ENCODE measurements at regions not wholly inside any gene's neighbourhood (a gene's known extent, or its start where the extent isn't known, plus 50 kb on each side); places are given as distances from the start of the nearest gene placed in this dataset.

DNA sequence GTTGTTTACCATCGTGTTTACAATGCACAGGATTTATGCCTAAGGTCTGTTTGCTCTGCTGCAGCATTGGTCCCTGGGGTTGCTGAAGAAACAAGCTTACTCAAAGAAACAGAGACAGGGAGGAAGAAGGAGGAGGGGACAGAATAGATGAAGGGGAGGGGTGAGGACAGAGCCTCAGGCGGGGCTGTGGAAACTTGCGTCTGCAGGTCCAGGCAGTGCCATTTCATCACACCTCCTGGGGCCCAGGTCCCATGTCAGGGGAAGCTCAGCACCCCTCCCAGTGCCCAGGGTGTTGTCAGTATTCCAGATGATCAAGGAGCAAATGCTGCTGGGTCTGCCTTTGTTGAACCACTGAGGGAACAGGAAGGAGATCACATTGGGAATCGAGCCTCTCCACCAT, 1406.8 kb downstream of the TBC1D22A start:
- no peak for FAIRE-seq

DNA sequence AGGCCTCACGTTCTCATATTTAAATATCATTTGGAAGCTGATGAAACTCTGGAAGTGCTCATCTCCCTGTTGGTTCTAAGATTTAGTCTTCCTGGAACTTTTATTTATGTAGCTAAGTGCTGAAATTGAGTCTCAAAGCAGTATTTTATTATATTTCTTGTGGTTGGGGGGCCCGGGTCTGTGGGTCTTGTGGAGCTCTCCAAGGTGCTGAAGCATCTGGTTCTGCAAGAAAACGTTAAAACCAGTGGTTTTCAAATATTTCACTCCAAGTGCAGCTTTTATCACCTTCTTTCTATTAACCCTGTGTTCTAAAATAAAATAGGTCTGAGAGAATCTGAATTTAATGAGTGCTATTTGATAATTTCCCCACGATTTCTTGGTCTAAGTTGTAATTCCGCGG, 1404.8 kb downstream of the TBC1D22A start:
- no peak for FAIRE-seq

DNA sequence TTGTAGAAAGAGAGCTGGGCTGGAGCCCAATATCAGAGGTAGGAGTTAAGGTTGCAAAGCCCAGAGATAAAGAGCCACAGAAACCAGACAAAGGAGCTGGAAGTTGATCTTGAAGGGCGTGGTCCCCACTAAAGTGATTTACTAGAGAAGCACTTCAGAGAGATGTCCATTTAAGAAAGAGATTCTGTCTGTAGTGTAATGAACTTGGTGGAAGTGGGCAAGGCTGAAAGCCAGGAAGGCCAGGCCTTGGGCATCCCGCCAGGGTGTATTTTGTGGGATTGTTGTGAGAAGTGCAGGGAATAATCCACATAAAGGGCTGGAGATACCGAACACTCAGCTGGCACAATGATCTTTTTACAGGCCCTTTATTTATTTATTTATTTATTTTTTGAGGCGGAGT, 1398.8 kb downstream of the TBC1D22A start:
- no peak for FAIRE-seq

- no peak for FAIRE-seq
Observed at GRCh38 chr22:48157676-48158075, 1395.2 kb downstream of the TBC1D22A start.

- FAIRE-seq = no peak
Observed at GRCh38 chr22:48156603-48157355, 1394.3 kb downstream of the TBC1D22A start.

DNA sequence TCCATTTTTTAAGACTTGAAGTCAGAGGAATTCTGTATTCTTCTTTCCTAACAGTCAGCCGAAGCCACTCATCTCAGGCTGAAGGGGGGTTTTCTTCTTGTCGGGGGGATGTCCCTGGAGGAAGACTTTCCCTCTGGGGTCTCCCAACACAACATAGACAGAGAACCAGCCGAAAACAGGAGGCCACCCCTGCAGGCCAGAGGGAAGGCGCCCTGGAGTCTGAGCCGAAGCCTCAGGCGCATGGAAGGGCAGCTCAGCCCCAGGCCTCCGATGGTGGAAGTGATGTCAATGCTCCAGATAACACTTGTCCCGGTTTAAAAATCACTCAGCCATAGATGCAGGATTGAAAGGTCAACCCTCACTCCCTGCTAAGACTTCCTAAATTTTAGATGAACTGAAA, 1393.0 kb downstream of the TBC1D22A start:
- no peak for FAIRE-seq

- FAIRE-seq = no peak
Observed at GRCh38 chr22:48154943-48155240, 1392.4 kb downstream of the TBC1D22A start.

- no peak for FAIRE-seq
Observed at GRCh38 chr22:48154169-48154942, 1391.9 kb downstream of the TBC1D22A start.

DNA sequence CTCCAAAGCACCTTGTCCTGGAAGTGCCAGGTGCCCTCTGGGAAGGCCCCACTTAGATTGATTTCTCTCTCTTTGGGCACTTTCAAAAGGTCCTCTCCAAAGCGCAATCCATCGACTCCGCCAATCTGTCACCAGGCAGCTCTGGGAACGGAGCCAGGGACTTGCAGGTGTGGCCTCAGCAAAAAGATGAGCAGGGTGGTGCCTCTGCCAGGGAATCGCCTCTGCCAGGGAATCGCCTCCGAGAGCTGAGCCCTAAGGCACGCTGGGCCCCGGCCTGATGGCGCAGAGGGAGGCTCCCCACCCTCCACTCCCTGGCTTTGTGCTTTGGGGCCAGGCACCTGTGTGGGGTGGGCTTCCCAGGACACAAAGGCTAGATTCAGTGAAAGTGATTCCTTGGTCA, 1391.3 kb downstream of the TBC1D22A start:
- FAIRE-seq = no peak

- no peak for FAIRE-seq
Observed at GRCh38 chr22:48152916-48153315, 1390.5 kb downstream of the TBC1D22A start.

GRCh38 chr22:48152164-48152775, 1389.8 kb downstream of the TBC1D22A start:
- no peak for FAIRE-seq

GRCh38 chr22:48151641-48152040, 1389.2 kb downstream of the TBC1D22A start:
- FAIRE-seq = no peak

DNA sequence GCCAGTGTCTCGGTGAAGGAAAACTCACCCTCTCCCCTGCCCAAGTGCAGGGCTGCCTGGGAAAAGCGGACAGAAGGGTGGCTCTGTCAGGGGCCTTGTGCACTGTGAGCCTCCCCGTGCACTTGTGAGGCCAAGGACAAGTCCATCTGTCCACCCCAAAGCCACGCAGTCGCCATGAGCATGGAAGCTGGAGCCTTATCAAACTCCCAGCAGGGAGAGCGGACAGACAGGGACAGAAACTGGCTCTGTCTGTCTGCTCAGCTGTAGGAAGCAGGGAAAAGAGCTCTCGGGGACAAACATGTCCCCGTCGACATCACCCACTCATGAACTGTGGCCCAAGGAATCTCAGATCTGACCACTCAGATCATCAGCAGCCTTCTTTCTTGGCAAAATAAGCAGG, 1385.4 kb downstream of the TBC1D22A start:
- no peak for FAIRE-seq

GRCh38 chr22:48147404-48147803, 1385.0 kb downstream of the TBC1D22A start:
- FAIRE-seq = no peak

- FAIRE-seq = no peak
Observed at GRCh38 chr22:48146426-48146825, 1384.0 kb downstream of the TBC1D22A start.

DNA sequence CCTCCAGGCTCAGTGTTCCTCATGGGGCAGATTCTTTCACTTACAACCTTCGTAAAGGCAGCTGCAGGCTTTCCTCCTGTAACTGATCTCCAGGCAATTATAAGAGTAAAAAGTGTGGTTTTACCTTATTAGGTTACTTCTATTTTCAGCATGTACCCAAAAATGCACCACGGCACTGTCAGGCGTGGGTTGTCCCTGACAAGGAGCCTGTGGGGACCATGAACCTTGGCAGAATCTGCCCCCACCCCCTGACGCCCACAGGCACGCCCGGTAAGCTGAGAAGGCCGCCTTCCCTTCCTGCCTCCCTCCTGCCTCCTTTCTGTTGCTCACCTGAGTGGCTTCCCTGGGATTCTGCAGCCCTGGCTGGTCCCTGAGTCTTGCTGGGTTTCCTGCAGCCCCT, 1383.3 kb downstream of the TBC1D22A start:
- no peak for FAIRE-seq

DNA sequence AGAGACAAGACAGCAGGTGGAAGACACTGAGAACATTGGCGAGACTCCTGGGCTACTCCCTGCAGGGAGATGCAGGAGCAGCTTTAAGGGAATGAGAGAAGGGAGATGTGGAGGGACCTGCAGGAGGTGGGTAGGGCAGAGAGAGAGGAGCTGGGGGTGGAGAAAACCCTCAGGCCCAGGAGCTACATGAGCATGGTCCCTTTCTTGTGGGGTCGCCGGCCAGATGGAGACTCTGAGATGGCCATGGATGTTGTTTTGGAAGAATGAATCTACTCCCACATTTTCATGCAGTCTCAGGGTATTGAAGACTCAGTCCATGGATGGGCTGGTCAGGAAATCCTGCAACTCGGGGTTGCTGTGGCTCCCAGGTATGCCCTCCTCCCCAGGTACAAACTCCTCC, 1381.9 kb downstream of the TBC1D22A start:
- FAIRE-seq = no peak

- FAIRE-seq = no peak
Observed at GRCh38 chr22:48143856-48144255, 1381.4 kb downstream of the TBC1D22A start.

DNA sequence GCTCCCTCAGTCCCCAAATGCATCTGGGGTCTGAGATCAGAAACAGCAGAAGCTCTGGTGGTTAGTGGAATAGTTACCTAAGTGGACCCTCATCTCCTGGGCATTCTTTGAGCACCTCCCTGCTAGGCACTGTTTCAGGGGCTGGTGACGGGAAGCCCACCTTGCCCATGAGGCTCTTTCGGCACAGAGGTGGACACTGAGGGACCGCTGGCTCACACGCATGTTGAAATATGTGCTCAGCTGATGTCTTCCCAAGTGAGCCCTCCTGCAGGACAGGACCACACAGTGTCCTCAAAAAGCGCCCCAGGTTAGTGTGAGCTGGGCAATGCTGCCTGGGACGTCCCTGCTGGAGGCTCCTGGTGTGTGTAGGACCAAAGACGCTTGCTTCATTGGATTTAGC, 1379.9 kb downstream of the TBC1D22A start:
- no peak for FAIRE-seq

- FAIRE-seq = no peak
Observed at GRCh38 chr22:48141301-48141700, 1378.9 kb downstream of the TBC1D22A start.

DNA sequence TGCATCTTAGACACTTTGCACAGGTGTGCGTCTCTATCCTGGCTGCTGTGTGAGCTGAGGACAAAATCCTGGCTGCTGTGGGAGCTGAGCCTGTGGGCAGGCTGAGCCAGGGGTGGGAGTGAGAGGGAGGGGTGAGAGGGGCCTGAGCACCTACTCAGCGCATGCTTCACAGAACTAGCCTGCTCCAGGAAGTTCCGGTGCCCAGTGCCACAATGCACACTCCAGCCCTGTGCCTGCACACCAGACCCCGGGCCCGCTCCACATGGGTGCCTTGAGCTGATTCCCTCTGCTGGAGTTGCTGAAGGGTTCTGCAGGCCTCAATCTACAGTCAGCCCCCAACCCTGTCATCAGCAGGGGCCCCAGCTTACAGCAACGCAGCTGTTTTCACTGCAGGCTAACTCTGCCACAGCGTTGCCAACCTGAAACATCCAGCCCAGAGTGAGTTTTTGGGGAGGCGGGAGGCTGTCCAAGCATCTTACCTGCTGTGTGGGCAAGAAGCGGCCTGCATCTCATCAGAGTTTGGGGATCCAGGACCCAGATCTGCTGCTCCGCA, 1377.9 kb downstream of the TBC1D22A start:
- FAIRE-seq = no peak

GRCh38 chr22:48139776-48140175, 1377.3 kb downstream of the TBC1D22A start:
- no peak for FAIRE-seq

GRCh38 chr22:48138855-48139254, 1376.4 kb downstream of the TBC1D22A start:
- no peak for FAIRE-seq

DNA sequence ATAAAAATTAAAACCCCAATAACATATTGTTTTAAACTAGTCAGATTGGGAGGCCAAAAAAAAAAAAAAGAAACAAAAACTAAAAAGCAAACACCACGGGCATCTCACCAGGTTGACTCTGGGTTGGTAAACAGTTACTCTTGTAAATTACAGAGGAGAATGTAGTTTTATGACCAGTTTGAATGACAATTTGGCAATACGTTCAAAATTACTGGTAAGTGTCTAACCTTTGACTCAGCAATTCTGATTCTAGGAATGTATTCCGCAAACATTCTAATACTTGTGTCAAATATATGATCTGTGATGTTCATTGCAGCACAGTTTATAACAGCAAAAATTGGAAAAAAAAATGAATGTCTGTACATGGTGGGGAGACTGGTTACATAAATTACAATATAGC, 1376.0 kb downstream of the TBC1D22A start:
- no peak for FAIRE-seq
